Liver (tissue), 8 donors: ENCODE measurements at regions not wholly inside any gene's neighbourhood (a gene's known extent, or its start where the extent isn't known, plus 50 kb on each side); places are given as distances from the start of the nearest gene placed in this dataset.

ENCODE experiments used
- DNase-seq: peaks from one replicate; pipeline ENCODE4 v3.0.0-alpha.2; 2017; ENCODE audit warnings: low spot score
- H3K27ac ChIP-seq, 2 donors: one replicate each; pipeline ENCODE4 v1.7.0; 2013; ENCODE audit warnings: inconsistent platforms in 2 of 2, low read length in 2 of 2, control low read depth in 1 of 2, low read depth in 1 of 2, mild to moderate bottlenecking in 1 of 2
- H3K27me3 ChIP-seq, 4 donors: one replicate each; pipeline versions ENCODE4 v1.6.1 to v1.7.0; 2013; ENCODE audit warnings: low read length in 3 of 4, inconsistent platforms in 1 of 4, mild to moderate bottlenecking in 1 of 4, moderate library complexity in 1 of 4; ENCODE audit not compliant: control insufficient read depth in 4 of 4, insufficient read depth in 4 of 4
- H3K36me3 ChIP-seq, 4 donors: one replicate each; pipeline versions ENCODE4 v1.6.1 to v1.7.0; 2013; ENCODE audit warnings: low read length in 3 of 4, mild to moderate bottlenecking in 3 of 4, low read depth in 1 of 4, moderate library complexity in 1 of 4; ENCODE audit not compliant: control insufficient read depth in 4 of 4, insufficient read depth in 3 of 4
- H3K4me1 ChIP-seq, 4 donors: one replicate each; pipeline versions ENCODE4 v1.6.1 to v1.7.0; 2013; ENCODE audit warnings: low read length in 3 of 4, mild to moderate bottlenecking in 3 of 4, moderate library complexity in 1 of 4; ENCODE audit not compliant: control insufficient read depth in 4 of 4, insufficient read depth in 4 of 4
- H3K4me3 ChIP-seq, 3 donors: one replicate each; pipeline versions ENCODE4 v1.6.1 to v1.7.0; 2013; ENCODE audit warnings: low read length in 3 of 3, control low read depth in 1 of 3, low read depth in 1 of 3, mild to moderate bottlenecking in 1 of 3
- H3K9ac ChIP-seq, 2 donors: one replicate each; pipeline ENCODE4 v1.7.0; 2013; ENCODE audit warnings: low read length in 2 of 2, mild to moderate bottlenecking in 2 of 2, moderate library complexity in 2 of 2, control low read depth in 1 of 2, low read depth in 1 of 2
- H3K9me3 ChIP-seq, 4 donors: one replicate each; pipeline versions ENCODE4 v1.6.1 to v1.7.0; 2013; ENCODE audit warnings: low read length in 3 of 4; ENCODE audit not compliant: control insufficient read depth in 4 of 4
- ATF3 ChIP-seq: IDR thresholded peaks from 2 replicates; pipeline ENCODE4 v1.6.1; 2016; ENCODE audit warnings: antibody characterized with exemption
- CTCF ChIP-seq: fragments of 150-350 bp; IDR thresholded peaks from 2 replicates; pipeline ENCODE4 v1.5.1; 2017; ENCODE audit warnings: improper control_type of control experiment, low read depth, low read length; ENCODE audit not compliant: missing input control
- EGR1 ChIP-seq, 2 donors: IDR thresholded peaks; 2 replicates each; pipeline ENCODE4 v1.6.1; 2016 to 2018; ENCODE audit warnings: antibody characterized with exemption in 2 of 2, low read depth in 2 of 2
- FOXA1 ChIP-seq: IDR thresholded peaks from 2 replicates; pipeline ENCODE4 v1.6.1; 2016; ENCODE audit warnings: antibody characterized with exemption
- FOXA2 ChIP-seq: IDR thresholded peaks from 2 replicates; pipeline ENCODE4 v1.6.1; 2016; ENCODE audit warnings: antibody characterized with exemption
- GABPA ChIP-seq, 2 donors: IDR thresholded peaks in 1 of 2; conservative IDR thresholded peaks in 1 of 2; 2 replicates each; pipeline ENCODE4 v1.6.1; 2016; ENCODE audit warnings: antibody characterized with exemption in 2 of 2, mild to moderate bottlenecking in 1 of 2, moderate library complexity in 1 of 2
- HNF4G ChIP-seq: IDR thresholded peaks from 2 replicates; pipeline ENCODE4 v1.6.1; 2016; ENCODE audit warnings: antibody characterized with exemption
- JUND ChIP-seq, 2 donors: IDR thresholded peaks; 2 replicates each; pipeline ENCODE4 v1.6.1; 2016; ENCODE audit warnings: antibody characterized with exemption in 2 of 2
- MAX ChIP-seq: IDR thresholded peaks from 2 replicates; pipeline ENCODE4 v1.6.1; 2016; ENCODE audit warnings: antibody characterized with exemption
- NR2F2 ChIP-seq: IDR thresholded peaks from 2 replicates; pipeline ENCODE4 v1.6.1; 2016; ENCODE audit warnings: antibody characterized with exemption
- RAD21 ChIP-seq, 2 donors: IDR thresholded peaks; 2 replicates each; pipeline ENCODE4 v1.6.1; 2016; ENCODE audit warnings: antibody characterized with exemption in 2 of 2, mild to moderate bottlenecking in 2 of 2
- REST ChIP-seq: IDR thresholded peaks from 2 replicates; pipeline ENCODE4 v1.6.1; 2016; ENCODE audit warnings: antibody characterized with exemption, mild to moderate bottlenecking
- RXRA ChIP-seq, 2 donors: IDR thresholded peaks; 2 replicates each; pipeline ENCODE4 v1.6.1; 2017 to 2018; ENCODE audit warnings: antibody characterized with exemption in 2 of 2, mild to moderate bottlenecking in 1 of 2
- SP1 ChIP-seq: IDR thresholded peaks from 2 replicates; pipeline ENCODE4 v1.6.1; 2018; ENCODE audit warnings: antibody characterized with exemption, mild to moderate bottlenecking
- TAF1 ChIP-seq: conservative IDR thresholded peaks from 2 replicates; pipeline ENCODE4 v1.6.1; 2016; ENCODE audit warnings: antibody characterized with exemption, mild to moderate bottlenecking
- YY1 ChIP-seq: IDR thresholded peaks from 2 replicates; pipeline ENCODE4 v1.6.1; 2016; ENCODE audit warnings: antibody characterized with exemption, mild to moderate bottlenecking
- ZBTB33 ChIP-seq: IDR thresholded peaks from 2 replicates; pipeline ENCODE4 v1.6.1; 2016; ENCODE audit warnings: antibody characterized with exemption
- WGBS: extraction: QIAGEN DNeasy Blood & Tissue Kit; methylation state at CpG from one replicate; pipeline ENCODE4 v1.1.7; 2013; 5-methylcytosine and 5-hydroxymethylcytosine counted together
- donor health status: healthy.
- donor health status: healthy.
- donor health status: healthy.
- donor health status: healthy.
- donor health status: healthy.

- TF ChIP-seq GABPA (IDR thresholded peaks at IDR 0.05 in 1 of 2, conservative IDR thresholded peaks at IDR 0.05 in 1 of 2) (no peak), HNF4G (no peak)
Measured at GRCh38 chr13:57264965-57265364, 98.0 kb downstream of the PRR20E start (continued).

- Histone ChIP-seq H3K4me1 (no peaks in the 10 kb centered on the region), H3K27ac (no peak overlapping the region), H3K9me3 (no peaks in the 10 kb centered on the region), H3K36me3 (no peaks in the 10 kb centered on the region), H3K9ac (no peak overlapping the region), H3K27me3 (no peaks in the 10 kb centered on the region), H3K4me3 (no peak overlapping the region)
- no peak for DNase-seq
- TF ChIP-seq EGR1 (IDR thresholded peaks at IDR 0.05; ENCODE audit: low read depth in 2 of 2) (no peak), ZBTB33 (no peak), NR2F2 (no peak), HNF4G (no peak), ATF3 (no peak), FOXA2 (no peak), CTCF (no peak), MAX (no peak), TAF1 (no peak), RAD21 (IDR thresholded peaks at IDR 0.05) (no peak), JUND (IDR thresholded peaks at IDR 0.05) (no peak)
Measured at GRCh38 chr13:57270493-57270892, 103.5 kb downstream of the PRR20E start.

GRCh38 chr13:57286511-57287098, 119.6 kb downstream of the PRR20E start:
- no peak for DNase-seq
- Histone ChIP-seq H3K9ac (no peak overlapping the region), H3K4me3 (no peak overlapping the region), H3K9me3 (peaks cover 0 to 4% (median 2%) of the 10 kb centered on the region in 4 donors), H3K4me1 (no peaks in the 10 kb centered on the region), H3K36me3 (no peaks in the 10 kb centered on the region), H3K27me3 (no peaks in the 10 kb centered on the region), H3K27ac (no peak overlapping the region)
- WGBS, result 94% methylated on average over 49 of the region's 49 CpGs
- no peak for TF ChIP-seq NR2F2
- no peak for TF ChIP-seq REST
- TF ChIP-seq RXRA (IDR thresholded peaks at IDR 0.05), result no peak
- no peak for TF ChIP-seq ZBTB33
- TF ChIP-seq YY1, result no peak
- no peak for TF ChIP-seq FOXA2
- no peak for TF ChIP-seq SP1
- TF ChIP-seq TAF1, result no peak
- TF ChIP-seq FOXA1, result no peak
- TF ChIP-seq HNF4G, result no peak
- TF ChIP-seq MAX, result no peak
- no peak for TF ChIP-seq EGR1 (IDR thresholded peaks at IDR 0.05; ENCODE audit: low read depth in 2 of 2)
